ENCODE measurements at regions not wholly inside any gene's neighbourhood (a gene's known extent, or its start where the extent isn't known, plus 50 kb on each side); places are given as distances from the start of the nearest gene placed in this dataset.

DNA sequence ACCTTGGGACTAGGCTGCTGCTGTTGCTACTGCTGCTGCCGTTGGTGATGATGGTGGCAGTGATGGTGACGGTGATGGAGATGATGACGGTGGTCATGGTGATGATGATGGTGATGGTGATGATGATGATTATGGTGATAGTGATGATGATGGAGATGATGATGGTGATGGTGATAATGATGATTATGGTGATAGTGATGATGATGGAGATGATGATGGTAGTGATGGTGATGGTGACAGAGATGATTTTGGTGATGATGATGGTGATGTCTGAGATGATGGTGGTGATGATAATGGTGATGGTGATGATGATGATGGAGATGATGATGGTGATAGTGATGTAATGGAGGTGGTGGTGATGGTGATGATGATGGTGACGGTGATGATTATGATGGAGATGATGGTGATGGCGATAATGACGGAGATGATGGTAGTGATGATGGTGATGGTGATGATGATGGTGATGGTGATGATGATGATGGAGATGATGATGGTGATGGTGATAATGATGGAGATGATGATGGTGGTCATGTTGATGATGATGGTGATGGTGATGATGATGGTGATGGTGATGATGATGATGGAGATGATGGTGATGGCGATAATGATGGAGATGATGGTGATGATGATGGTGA lies 156.8 kb upstream of the PWP1 start:
- no peak overlapping the region for H3K4me3 ChIP-seq (ENCODE audit: low read depth, low read length)
- TF ChIP-seq, protein P1, sequence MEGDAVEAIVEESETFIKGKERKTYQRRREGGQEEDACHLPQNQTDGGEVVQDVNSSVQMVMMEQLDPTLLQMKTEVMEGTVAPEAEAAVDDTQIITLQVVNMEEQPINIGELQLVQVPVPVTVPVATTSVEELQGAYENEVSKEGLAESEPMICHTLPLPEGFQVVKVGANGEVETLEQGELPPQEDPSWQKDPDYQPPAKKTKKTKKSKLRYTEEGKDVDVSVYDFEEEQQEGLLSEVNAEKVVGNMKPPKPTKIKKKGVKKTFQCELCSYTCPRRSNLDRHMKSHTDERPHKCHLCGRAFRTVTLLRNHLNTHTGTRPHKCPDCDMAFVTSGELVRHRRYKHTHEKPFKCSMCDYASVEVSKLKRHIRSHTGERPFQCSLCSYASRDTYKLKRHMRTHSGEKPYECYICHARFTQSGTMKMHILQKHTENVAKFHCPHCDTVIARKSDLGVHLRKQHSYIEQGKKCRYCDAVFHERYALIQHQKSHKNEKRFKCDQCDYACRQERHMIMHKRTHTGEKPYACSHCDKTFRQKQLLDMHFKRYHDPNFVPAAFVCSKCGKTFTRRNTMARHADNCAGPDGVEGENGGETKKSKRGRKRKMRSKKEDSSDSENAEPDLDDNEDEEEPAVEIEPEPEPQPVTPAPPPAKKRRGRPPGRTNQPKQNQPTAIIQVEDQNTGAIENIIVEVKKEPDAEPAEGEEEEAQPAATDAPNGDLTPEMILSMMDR (IDR thresholded peaks at IDR 0.05; ENCODE audit: insufficient read depth, low read length) = no peak
- DNase-seq (ENCODE audit: low read depth) = no peak

DNA sequence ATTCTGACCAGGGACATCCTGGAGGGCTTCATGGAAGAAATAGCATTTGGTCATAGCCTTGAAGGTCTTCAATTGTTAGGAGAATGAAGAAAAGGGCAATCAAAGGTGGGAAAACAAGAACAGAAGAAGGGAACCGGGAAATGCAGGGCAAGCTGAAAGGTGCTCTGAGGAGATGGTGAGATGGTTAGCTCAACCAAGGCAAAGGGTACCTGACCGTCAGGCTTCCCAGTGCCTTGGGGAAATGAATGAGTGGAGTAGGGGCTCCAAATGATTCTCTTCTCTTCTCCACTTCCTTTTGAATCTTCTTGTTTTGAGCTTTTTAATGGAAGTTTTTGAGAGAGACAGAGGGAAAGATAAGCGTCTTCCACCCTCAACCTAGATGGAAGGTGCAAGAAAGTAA lies 155.6 kb upstream of the PWP1 start:
- TF ChIP-seq, protein P1 (IDR thresholded peaks at IDR 0.05; ENCODE audit: insufficient read depth, low read length) = no peak
- DNase-seq (ENCODE audit: low read depth) = no peak
- no peak overlapping the region for H3K4me3 ChIP-seq (ENCODE audit: low read depth, low read length)

- peak; percentile 85 for DNase-seq (ENCODE audit: low read depth)
- H3K4me3 ChIP-seq (ENCODE audit: low read depth, low read length) = no peak overlapping the region
- TF ChIP-seq, protein P1 (IDR thresholded peaks at IDR 0.05; ENCODE audit: insufficient read depth, low read length) = no peak
Measured at GRCh38 chr12:107530701-107531100, 154.9 kb upstream of the PWP1 start.

GRCh38 chr12:107533218-107533617 lies 152.4 kb upstream of the PWP1 start:
- TF ChIP-seq, protein P1 (IDR thresholded peaks at IDR 0.05; ENCODE audit: insufficient read depth, low read length) = no peak
- DNase-seq (ENCODE audit: low read depth) = no peak
- H3K4me3 ChIP-seq (ENCODE audit: low read depth, low read length) = no peak overlapping the region

- DNase-seq (ENCODE audit: low read depth) = peak; percentile 57
- H3K4me3 ChIP-seq (ENCODE audit: low read depth, low read length) = no peak overlapping the region
- TF ChIP-seq, protein P1 (IDR thresholded peaks at IDR 0.05; ENCODE audit: insufficient read depth, low read length) = no peak
Measured at GRCh38 chr12:107536613-107537012, 149.0 kb upstream of the PWP1 start.

- no peak overlapping the region for H3K4me3 ChIP-seq (ENCODE audit: low read depth, low read length)
- DNase-seq (ENCODE audit: low read depth) = peak; percentile 15
- TF ChIP-seq, protein P1 (IDR thresholded peaks at IDR 0.05; ENCODE audit: insufficient read depth, low read length) = no peak
Measured at GRCh38 chr12:107537464-107538119, 148.0 kb upstream of the PWP1 start.
